GM18907 (cell line): ENCODE measurements at regions not wholly inside any gene's neighbourhood (a gene's known extent, or its start where the extent isn't known, plus 50 kb on each side); places are given as distances from the start of the nearest gene placed in this dataset.

Experiments
- ATAC-seq: cut with Tn5 transposase; IDR thresholded peaks from one replicate; pipeline ENCODE4 v1.9.1; 2021; ENCODE audit warnings: mild to moderate bottlenecking, moderate library complexity; ENCODE audit not compliant: unreplicated experiment

GRCh38 chr5:86768699-86769202, 151.0 kb downstream of the COX7C start:
- ATAC-seq = no peak

DNA sequence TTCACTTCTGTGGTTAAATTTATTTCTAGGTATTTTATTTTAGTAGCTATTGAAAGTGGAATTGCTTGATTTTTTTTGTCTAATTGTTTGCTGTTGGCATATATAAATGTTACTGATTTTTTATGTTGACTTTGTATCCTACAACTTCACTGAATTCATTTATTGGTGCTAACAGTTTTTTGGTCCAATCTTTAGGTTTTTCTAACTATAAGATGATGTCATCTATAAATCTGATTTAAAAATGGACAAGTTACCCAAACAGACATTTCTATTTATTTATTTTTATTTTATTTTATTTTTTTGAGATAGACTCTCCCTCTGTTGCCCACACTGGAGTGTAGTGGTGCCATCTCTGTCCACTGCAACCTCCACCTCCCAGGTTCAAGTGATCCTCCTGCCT, 162.3 kb downstream of the COX7C start:
- no peak for ATAC-seq

DNA sequence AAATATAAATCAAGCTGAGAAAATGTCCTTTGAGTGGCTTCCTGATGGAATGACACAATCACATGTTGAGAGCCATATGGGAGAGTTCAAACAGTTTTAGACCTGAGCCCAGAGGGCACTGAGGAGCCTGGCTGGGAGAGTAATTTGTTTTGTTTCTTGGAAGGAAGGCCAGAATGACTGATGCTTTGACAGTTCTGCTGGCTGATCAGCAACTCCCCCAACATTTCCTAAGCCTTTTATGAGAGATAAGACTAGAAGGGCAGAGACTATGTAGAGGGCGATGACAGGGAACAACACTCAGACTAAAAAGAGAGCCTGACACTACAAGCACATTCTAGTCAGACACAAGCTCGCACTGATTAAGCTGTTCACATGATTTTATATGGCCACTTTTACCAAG, 169.2 kb downstream of the COX7C start:
- ATAC-seq = no peak

DNA sequence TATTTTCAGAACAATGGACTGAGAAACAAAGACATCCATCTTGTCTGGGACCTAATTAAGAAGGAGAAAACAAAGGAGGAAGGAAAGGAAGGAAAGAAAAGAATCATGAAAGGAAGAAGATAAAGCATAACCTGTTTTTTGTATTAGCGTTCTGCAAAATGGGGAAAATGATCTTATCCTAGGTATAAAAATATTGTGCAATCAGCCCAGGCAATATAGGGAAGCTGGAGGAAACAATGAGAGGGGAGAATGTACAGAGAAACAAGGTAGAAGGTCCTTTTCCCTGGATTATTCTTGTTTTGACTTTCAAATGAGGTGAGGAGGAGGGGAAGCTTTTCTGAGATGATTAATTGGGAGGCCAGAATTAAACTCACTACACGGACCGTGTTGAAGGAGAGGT, 177.9 kb downstream of the COX7C start:
- no peak for ATAC-seq

DNA sequence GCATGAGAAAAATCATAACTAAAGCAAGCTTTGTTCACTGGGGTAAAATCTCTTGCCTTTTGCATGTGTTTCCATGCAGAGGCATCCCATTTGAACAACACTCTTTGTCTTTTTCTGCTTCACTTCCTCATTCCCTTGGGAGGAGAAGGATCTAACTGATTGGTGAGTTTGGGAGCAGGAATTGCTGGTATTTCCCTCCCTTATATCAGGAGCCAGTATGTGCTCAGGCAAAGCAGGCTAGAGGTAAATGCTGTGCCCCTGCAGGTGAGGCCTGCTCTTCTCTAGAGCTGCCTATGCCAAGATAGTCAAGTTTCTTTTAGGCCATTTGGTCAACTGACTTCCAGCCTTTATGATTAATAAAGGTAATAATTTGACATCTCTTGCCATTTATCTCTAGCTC, 179.9 kb downstream of the COX7C start:
- no peak for ATAC-seq

DNA sequence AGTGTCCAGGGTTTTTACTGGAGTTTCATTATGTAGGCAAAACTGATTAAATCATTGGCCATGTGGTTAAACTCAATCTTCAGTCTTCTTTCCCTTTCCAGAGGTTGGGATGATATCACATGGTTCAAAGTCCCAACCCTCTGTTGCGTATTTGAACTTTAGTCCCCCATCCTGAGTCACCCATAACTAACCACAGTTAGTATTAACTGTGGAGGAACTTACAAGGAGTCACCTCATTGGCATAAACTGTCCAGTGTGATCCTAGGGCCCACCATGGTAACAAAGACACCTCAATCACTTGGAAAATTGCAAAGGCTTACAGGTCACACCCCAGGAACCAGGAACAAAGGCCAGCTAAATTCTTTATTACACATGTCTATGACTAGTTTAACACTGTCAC, 188.5 kb downstream of the COX7C start:
- ATAC-seq = no peak

DNA sequence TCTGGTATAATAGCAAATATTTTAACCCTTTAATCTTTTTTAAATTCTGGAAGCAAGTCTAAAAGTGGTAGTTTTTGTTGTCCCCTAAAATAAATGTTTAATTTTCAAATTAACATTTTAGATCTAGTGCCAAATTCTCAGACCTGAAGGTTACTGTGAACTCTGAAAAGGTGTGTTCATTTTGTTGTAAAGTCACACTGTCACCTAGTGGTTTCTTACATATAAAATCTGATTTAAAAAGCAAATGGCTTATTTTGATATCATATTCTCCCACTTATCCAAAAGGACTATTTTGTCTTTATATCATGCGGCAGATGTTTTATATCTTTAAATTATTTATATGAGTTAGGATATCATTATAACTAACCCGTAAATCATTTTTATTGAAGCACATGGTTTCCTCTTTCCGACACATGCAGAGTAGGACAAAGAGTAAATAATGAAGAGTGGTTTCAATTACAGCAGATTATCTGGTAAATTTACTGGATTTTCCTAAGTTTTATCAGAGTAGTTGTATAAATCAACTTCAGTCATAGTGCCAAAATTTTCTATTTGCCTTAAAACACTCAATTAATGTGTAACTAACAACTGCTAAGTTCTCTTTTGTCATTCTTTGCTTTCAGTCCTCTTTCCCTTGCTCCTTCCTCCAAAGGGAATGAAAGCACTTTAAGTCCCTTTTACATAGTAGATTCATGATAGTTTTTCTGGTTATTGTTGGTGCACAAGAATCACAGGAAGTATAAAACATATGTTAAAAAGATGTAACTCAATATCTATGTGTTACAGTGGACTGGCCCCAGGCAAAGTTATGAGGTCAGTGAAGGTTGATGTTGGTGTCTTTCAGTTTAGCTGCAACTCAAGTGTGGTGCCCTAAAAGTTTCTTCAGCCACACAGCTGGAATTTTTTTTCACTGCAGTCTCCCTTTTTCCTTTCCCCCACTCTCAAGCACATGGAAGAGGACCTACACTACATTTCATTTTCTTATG, 189.6 kb downstream of the COX7C start:
- no peak for ATAC-seq

- ATAC-seq = no peak
Measured at GRCh38 chr5:86814315-86814714, 196.6 kb downstream of the COX7C start.

- no peak for ATAC-seq
Measured at GRCh38 chr5:86814907-86815306, 197.2 kb downstream of the COX7C start.

DNA sequence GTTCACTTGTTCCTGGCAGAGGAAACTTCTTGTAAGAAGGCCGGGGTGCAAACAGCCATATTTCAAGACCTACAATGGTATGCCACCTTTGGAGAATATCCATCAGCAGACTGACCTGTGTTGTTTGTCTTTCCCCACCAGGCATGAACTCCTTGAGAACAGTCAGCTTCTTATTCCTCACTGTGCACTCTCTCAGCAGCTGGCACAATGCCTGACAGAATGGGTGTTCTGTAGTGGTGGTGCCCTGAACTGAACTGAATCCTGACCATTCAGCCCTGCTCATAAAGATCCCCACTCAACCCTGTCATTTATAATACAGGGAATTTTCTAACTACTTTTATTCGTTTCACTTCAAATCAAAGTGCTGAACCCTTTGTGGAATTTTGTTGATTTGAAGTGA, 206.9 kb downstream of the COX7C start:
- no peak for ATAC-seq

DNA sequence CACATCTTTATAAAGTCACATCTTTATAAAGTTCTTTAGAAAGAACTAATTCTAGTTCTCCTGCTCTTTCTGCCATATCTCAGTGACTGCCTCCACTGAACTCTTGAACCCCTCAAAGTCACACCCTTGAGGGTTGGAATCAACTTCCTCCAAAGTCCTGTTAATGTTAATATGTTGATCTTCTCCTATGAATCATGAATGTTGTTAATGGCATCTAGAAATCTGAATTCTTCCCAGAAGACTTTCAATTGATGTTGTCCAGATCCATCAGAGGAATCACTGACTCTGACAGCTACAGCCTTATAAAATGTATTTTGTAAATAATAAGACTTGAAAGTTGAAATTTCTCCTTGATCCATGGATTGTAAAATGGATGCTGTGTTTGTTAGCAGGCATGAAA, 213.4 kb downstream of the COX7C start:
- no peak for ATAC-seq

GRCh38 chr5:86833868-86834267, 216.1 kb downstream of the COX7C start:
- no peak for ATAC-seq

DNA sequence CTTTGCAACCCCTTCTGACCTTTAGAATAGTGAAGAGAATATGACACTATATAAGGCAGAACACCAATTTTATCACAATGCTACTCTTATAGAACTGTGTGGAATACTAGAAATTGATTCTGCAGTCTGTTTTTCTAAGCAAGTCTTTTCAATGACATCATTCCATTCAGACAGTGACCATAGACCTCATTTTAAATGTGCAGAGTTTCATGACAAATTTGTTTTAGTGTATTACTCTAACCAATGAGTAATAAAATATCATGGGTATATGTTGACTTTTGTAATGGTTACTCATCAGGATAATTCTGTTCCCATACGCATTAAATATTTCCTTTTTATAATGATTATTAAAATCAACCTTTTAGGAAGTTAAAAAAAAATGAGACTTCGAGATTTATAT, 219.9 kb downstream of the COX7C start:
- ATAC-seq = no peak

- ATAC-seq = no peak
Measured at GRCh38 chr5:86838083-86838482, 220.3 kb downstream of the COX7C start.

- ATAC-seq = no peak
Measured at GRCh38 chr5:86841000-86841644, 223.4 kb downstream of the COX7C start.

- ATAC-seq = no peak
Measured at GRCh38 chr5:86858442-86858841, 240.7 kb downstream of the COX7C start.

DNA sequence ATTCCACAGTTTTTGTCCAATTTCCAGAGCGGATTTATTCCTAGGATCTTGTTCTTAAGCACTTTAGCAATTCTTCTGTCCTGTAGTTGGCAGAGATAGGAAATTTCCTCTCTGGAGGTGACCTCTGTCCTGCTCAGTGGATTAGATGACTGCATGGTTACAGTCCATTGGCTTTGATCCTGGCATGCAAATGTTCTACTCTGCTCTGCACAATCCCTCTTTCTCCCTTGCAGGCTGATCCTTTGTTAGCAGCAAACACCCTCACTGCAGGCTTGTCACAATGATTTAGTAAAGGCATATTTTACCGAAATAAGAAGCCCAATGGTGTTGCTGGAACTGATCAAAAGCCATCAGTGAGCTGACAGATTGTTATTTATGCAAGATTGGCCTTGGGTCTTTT, 243.8 kb downstream of the COX7C start:
- ATAC-seq = no peak

DNA sequence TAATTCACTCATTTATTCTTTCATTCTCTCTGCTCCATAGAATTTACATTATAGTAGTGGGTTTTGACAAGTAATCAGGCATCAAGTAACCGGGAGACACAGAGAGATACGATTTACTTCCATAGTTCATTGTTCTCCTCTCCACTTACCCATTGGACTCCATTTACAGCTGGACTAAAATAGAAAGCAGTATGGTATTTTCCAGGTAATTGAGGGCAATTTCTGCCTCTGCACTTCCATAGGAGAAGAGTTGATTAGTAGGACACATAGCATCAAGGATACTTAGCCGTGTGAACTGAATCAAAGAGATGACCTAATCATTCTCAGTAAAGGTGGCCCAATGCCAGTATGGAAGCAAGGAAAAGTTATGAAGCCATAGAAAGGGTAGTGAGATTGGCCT, 244.4 kb downstream of the COX7C start:
- no peak for ATAC-seq

GRCh38 chr5:86864051-86864450, 246.3 kb downstream of the COX7C start:
- ATAC-seq = no peak

DNA sequence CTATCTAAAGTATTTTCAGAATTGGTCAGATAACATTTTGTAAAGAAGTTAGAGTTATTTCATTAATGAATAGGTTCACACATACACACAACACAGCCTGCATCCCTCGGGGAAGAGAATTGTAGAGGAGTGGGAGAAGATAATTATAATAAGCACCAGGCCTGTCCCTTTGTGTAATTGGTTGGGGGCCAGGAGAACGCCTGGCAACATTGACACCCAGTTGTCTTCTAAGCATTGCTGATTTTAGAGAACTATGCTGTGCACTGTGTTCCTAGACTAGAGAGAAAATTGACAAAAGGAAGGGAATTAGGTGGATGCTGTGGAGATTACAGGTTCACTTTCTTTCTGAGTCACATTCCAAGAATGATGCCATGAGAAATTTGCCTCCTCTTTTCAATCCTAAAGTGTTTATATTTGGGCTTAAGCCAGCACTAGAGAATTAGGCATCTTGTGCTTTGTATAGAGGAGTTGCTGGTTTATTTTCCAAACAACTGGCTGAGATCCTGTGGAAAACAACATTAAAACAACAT, 247.6 kb downstream of the COX7C start:
- no peak for ATAC-seq

DNA sequence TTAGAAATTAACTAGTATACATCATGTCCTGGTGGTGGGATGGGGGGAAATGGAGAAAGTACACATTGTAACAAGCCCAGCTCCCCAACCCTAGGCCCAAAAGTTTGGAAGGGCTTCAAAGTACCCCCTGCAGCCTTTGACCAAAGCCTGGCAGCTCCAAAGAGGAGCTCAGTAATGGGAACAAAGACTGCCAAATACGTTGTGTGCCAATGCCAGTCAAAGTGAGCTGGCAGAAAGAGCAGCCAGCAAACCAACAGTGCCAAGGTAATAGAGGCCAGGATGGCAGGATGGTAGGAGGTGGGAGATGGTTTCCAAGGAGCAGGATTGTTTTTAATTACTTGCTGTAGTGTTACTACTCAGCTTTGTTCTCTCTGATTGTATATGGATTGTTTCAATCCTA, 248.3 kb downstream of the COX7C start:
- ATAC-seq = no peak

DNA sequence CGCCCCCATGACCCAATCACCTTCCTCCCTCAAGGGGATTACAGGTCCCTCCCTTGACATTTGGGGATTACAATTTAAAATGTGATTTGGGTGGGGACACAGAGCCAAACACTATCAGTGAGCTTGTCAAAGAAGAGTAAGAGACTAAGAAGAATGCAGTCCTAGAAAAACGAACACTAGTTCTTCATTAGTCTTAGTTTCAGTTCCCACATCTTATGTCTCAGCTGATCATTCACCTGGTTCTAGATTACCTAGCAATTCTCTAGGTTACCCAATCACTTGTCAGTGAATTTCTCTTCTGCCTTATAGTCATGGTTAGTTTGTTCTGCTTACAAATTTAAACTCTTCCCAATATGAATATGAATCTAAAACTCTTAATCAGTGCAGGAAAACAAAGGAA, 251.5 kb downstream of the COX7C start:
- ATAC-seq = peak; percentile 65
